Inferior parietal cortex (tissue), 1 donor: ENCODE measurements at regions not wholly inside any gene's neighbourhood (a gene's known extent, or its start where the extent isn't known, plus 50 kb on each side); places are given as distances from the start of the nearest gene placed in this dataset.
"Not testable (repeated sequence)": the region's sequence is repeated elsewhere in the genome, so short reads cannot be mapped to it uniquely, and the experiment has no call there.

ENCODE experiments used
- DNase-seq: peaks from one replicate; pipeline ENCODE4 v3.0.0-alpha.2; 2016; ENCODE audit errors: extremely low spot score

DNA sequence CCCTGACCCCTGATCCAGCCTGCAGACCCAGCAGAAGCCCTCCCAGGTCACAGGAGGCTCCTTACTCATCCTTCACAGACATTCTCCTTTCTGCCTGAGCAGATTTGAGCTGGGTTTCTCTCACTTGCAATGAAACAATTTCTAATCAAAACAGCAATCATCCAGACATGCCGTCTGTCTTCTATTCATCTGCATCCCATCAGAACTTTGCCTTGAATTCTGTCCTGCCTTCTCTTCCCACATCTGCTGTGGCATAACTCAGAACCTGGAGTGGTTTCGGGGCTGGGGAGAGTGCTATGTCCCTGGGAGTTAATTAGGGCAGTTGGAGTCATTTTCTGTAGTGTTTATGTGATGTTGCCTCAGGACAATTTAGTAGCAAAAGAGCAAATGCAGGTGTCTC is 278.6 kb downstream of the CBLN1 start:
- no peak for DNase-seq

DNA sequence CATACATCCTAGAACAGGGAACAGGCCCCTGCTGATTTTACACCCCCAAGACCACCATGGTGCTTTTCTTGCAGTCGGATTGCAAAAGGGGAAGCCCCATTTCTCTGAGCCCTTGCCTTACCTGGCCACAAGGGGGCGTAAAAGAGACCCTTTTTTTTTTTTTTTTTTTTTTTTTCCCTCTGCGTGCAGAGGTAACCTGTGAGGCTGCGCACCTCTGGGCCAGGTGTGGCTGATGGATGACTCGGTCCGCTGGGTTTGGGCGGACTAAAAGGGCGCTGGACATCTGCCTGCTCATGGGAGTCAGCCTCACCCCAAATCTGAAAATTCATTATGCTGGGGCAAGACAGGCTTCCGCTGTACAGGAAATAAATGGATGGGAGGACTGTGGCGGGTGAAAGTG is 281.0 kb downstream of the CBLN1 start:
- DNase-seq = no peak

DNA sequence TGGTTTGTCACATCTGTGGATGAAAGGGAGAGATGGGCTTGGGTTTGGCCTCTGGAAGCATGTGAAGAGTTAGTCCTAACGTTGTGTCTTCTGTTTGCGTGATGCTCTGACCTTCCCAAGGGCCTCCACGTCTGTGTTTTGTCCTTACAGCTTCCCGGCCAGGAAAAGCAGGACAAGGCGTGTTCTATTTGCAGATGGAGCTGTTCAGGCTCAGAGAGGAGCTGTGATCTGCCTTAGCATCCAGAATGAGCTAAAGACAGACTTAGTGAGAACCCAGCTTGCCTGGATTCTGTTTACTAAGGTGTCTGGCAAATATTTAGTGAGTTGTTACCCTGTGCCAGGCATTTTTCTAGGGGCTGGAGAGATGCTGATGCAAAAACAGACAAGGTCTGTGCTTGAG is 282.1 kb downstream of the CBLN1 start:
- no peak for DNase-seq

DNA sequence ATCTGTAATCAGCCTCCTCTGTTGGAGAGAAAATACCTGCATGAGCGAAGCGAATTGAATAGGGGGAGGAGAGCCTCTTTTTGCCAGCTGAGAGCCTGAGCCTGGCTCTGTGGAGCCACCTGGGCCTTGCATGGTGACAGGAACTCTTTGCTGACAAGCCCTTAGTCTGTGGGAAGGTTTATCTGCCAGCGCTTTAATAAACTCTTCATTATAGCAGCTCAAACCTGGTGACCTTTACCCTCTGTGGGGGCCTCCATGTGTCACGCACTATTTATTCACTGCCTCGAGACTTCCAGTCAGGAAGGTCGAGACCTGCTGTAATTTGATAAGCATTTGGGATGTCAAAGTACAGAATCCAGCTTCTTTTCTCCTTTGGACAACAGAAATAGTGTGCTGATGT is 282.6 kb downstream of the CBLN1 start:
- DNase-seq = no peak

DNA sequence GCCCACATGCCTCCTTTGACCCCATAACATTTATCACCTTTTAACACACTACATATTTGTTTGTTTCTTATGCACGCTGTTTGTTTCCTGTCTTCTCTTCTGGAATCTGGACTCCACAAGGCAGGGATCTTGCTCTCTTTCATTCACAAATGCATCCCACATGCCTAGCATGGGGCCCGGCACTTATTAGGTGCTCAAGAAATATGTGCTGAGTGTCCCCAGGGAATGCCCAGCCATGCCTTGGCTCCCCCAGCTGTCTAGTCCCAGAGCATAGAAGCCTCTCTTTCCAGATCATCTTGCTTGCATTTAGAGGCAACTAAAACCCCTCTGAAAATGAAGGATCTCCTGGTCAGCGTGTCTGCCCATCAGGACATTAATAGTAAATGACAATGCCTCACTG is 283.7 kb downstream of the CBLN1 start:
- no peak for DNase-seq

DNA sequence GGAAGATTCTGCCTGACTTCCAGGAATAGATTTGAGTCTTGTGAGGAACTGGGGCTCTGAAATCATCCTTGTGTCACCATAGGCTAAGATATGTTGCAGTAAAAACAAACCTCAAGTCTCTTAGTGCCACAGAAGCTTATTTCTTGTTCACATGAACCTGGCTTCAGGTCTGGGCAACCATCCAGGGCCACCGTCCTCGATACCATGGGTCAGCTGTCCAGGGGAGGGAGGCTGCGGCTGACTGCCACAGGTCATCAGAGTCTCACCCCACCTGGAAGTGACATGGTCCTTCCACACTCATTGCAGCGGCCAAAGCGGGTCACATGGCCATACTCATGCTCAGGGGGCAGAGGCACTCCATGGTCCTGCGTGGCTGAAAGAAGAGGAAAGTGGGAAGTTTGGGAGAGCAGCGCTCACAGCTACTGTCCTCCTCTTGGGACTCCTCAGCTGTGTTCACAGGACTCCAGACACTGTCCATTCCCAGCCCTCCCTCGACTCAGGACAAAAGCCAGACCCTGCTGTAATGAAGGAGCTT is 284.5 kb downstream of the CBLN1 start:
- no peak for DNase-seq

DNA sequence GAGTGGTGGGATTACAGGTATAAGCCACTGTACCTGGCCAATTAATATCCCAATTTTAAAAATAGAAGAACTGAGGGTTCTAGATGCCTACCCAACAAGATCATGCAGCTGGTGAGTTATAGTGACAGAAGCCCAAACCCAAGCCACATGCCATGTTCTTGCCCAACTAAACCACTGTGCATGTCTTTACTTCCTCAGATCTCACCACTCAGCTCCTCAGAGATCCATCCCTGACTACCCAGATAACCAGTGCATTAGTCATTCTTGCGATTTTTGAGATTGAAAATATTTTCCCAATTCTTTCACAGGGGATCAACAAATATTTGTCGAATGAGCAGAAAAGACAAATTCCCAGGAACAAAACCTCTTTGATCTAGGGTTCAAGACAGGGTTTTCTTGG is 303.1 kb downstream of the CBLN1 start:
- DNase-seq = no peak

DNA sequence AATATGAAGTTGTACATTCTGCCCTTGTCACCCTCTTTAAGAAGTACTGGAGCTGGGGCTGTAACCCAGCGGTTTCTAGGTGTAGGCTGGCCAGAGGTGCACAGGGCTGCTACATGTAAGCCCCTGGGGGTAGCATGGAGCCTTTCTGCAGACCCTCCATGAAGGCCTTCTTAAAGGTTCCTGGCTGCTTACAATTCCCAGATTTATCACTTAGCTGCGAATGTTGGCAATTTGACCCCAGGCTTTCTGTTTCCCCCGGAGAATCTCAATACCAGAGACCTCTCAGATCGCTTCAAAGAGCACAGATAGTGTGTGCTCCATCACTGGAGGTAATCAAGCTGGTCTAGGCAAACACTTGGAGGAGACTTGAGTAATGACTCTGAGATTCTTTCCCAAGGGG is 309.4 kb downstream of the CBLN1 start:
- DNase-seq = no peak

DNA sequence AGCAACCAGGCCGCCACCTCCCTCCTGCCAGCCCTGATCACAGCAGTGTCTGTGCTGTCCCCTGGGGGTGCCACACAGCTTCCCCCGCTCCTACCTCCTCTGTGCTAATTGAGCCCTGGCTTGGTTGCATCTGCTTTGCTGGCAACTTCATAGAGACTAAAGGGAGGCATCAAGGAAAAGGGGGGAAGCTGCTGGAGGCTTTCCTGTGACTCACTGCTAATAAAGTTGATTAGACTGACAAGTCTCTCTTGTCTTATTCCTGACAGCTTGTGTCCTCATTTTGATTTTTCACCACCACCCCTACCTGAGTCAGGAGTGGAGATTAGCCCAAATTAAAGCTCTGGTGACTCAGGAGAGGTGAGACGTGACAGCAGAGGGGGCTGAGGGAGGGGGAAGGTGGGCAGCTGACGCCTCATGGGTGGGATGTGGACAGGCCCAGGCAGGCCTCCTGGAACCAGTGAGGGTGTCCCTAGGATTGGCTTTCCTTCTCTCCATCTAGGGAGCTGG is 310.0 kb downstream of the CBLN1 start:
- no peak for DNase-seq

DNA sequence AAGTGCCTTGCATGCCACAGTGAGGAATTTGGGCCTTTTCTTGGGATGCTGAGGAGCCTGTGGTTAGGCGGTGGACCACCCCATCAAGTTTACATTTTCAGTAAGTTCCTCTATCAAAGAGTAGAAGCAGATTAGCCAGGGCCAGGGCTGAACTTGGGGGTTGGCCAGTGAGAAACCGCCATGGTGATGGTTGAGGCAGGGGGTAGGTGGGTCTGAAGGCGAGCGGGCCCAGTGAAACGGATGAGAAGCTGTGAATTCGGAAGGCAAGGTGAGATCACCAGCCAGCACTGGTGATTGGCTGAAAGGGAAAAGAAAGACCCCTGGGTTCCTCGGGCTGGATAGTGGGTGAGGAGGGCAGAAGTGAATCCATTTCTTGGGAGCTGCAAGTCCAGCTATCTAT is 311.4 kb downstream of the CBLN1 start:
- no peak for DNase-seq

DNA sequence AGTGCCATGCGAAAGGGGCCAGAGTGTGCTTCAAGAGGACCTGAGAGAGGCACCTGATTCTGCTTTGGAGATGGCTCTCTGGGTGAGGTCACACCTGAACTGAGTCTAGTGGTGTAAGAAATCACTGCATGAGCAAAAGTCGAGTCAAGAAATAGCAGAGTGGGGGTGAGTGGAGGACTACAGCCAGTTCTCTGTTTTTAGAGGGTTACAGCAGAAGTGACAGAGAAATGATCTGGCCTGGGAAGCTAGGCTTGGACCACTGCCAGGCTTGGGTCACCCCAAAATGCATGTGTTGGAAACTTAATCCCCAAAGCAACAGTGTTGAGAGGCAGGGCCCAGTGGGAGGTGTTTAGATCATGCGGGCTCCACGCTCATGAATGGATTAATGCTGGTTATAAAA is 312.0 kb downstream of the CBLN1 start:
- no peak for DNase-seq

DNA sequence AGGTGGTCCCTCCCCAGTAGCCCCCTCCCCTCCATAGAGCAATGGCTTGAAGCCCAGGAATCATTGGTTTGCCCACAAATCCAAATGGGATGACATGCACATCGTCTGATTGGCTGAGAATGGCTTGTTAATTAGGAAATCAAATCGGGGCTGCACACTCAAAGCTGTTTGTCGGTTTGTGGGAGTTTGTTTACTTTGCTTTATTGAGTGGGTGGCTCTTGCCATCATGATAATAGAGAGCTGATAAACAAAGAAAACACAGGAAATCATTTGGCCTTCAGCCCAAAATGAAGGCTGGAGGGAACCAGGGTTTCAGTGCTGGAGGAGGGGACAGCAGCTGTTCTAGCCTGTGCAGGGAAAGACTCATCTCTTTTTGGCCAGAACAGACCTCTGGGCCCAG is 316.3 kb downstream of the CBLN1 start:
- no peak for DNase-seq

DNA sequence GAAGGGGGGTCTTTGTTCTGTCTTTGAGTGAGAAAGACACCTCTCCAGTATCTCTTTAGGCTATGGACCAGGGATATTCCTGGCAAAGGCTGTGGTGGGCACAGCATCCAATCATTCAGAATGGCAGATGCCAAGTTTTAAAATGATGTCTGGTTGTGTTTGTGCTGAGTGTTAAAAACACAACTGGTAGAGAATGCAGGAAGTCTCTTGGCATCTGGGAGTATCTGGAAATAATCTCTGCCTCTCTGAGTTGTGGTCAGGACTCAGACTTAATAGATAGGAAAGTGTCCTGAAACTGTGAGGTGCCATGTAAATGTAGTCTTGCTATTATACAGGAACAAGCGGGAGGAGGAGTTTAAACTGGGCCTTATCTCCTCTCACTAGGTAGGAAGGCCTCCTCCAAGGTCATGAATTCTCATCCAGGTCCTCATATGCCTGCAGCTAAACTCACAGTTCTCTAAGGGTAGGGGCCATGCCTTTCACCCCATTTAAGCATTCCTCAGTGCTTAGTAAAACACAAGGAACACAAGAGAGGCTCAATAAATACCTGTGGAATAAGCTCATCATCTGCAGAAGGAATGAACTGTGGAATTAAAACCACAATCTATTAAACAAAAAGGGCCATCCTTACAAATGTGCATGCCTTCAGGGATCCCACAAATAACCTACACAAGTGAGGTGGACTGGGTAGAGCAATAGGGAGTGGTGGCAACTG is 317.6 kb downstream of the CBLN1 start:
- DNase-seq = no peak

DNA sequence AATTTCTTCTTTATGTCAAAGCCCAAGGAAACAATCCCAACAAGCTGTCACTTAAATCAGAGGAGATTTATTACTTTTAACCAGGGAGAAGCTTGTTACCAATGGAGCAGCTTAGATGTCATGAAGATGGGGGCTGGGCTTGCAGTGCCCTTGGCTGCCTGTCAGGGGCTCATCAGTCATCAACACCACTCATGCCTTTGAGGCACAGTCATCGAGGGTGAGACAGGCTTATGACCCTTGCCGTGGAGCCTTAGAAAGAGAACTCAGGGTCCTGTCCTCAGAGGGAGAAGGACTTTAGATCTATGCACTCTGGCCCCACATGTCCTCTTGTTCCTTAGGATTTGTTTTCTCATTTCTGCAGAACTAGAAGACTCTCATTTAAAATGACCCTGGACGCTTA is 318.3 kb downstream of the CBLN1 start:
- no peak for DNase-seq

DNA sequence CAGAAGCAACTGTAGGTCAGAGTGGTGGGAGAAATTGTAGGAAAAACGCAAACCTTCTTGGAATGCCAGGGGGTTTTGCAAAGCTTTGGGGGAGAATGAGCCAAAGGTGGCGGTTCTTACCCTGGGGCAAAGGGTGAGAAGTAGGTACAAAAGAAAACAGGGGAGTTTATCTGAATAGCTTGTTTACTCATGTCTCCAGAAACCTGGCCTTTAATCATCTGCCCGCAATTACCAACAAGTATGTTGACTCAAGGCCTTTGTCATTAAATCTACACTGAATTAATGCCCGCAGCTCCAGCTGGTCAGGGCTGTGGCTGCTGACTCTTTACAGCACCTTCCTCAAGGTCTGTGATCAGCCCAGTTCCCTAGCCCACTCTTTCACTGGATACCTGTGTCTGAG is 320.1 kb downstream of the CBLN1 start:
- DNase-seq = no peak

DNA sequence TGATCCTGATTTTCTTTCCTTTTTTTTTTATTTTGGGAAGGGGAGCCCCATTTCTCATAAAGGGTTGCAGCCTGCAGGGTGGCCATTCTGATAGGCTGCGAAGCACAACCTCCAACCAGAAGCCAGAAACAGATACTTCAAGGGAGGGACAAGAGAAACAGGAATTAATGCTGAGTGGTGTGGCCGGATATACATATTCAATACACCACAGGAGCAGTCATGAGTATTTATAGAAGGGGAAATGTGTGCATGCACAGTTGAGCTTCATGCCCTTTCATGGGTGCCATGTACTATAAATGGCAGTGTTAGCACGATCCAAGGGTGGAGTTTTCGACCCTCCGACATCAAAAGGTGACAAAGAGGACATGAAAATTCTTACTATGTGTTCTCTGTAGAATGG is 320.8 kb downstream of the CBLN1 start:
- DNase-seq = no peak

DNA sequence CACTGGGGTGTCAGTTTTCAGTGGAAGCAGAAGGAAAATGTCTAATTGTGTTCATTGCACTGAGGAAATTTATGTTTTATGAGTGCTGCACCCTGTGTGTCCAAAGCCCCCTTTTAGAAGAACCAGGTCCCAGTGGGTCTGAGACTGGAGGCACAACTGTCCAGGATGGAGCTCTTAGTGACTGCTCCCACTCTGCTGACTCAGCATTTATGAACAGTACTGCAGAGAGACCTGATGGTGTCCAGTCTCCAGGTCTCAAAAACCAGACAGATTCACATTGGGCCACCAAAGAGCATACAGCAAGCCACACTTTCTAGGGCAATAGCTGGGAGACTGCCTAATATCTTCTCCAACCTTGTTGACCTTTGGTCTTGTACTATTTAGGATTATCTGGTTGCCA is 321.9 kb downstream of the CBLN1 start:
- DNase-seq = no peak

DNA sequence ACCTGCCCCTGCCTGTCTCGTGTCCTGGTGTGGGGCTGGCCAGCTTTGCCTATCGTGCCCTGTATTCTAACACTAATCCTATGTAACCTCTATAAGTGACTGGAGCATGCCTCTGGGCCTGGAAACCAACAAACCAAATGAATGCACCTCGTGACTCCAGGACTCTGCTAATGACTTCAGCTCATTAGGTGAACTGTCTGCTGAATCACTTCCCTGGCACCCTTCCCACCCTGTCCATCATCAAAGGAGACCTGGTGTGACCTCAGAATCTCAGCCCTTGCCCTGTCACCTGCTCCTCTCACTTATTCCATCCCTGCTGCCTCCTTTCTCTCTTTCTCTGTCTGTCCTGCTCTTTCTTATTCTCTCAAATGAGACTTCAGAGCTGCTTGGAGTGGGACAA is 322.4 kb downstream of the CBLN1 start:
- DNase-seq = no peak

DNA sequence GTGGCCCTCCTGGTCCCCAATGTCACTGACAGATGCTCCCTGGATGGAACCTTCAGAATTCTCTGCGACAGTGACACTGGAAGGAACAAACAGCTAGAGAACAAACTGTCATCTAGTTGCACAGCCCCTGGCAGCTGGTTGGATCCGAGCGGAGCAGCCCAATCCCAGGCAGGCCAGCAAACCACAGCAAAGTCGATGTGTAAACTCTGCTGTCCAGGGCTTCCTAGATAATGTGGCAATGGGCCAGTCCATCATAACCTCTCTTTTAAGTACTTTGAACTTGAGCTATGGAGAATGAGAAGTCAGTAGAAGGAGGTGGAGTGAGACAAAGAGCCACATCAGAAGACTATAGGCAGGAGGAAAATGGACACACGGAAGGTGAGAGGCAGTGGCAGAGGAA is 323.0 kb downstream of the CBLN1 start:
- DNase-seq = no peak

DNA sequence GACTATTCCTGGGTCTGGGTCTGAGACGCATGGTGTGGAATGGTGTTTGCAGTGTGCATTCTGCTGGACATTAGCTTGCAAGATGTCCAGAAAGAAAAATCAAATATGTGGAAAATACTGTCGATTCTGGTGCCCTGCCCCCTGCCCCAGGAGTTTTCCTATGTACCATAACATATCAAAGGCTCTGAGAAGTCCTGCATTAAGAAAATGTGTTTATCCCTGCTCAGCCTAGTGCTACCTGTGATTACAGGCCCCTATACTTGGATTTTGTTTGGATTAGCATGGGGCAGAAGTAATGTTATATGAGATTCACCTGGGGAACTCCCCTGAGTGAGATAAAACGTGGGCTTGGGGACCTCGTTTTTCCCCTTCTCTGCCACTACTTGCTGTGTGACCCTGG is 325.0 kb downstream of the CBLN1 start:
- no peak for DNase-seq

DNA sequence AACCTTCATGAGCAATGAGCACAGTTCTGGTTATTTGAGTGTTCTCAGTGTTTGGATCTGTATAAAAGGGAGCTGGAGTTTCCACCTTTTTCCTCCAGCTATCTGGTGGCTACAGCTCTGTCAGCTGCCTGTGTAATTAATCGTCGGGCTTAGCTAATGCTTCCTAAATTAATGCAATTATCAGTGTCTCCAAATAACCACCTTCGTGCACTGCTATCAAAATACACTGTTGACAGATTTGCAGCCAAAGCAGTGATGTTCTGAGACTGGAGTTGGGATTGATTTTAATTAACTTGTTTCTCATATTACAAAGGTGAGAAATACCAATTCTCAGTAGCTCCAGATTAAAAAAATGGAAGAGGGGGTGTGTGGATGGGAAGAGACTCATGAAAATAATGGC is 325.8 kb downstream of the CBLN1 start:
- no peak for DNase-seq

DNA sequence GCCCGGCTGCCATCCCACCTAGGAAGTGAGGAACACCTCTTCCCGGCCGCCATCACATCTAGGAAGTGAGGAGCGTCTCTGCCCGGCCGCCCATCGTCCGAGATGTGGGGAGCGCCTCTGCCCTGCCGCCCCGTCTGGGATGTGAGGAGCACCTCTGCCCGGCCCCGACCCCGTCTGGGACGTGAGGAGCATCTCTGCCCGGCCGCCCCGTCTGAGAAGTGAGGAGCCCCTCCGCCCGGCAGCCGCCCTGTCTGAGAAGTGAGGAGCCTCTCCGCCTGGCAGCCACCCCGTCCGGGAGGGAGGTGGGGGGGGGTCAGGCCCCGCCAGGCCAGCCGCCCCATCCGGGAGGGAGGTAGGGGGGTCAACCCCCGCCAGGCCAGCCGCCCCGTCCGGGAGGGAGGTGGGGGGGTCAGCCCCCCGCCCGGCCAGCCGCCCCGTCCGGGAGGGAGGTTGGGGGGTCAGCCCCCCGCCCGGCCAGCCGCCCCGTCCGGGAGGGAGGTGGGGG is 330.0 kb downstream of the CBLN1 start:
- not testable (repeated sequence) for DNase-seq

DNA sequence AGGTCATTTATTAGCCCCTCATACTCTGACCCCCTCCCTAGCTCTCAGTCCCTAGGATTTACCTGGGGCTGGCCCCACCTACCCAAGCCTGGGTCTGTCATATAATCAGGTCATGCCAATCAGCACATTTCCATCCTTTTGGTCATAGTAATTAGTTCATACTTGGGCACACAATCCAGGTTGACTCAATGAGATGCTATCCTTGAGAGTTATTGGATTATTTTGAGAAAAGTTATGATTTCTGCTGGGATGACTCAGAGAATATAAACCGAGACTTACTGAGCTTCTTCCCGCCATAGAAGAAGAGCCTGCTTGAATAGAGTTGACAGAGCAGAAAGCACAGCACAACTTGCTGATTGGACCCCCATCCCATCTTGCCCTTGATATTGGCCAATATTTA is 331.5 kb downstream of the CBLN1 start:
- no peak for DNase-seq

DNA sequence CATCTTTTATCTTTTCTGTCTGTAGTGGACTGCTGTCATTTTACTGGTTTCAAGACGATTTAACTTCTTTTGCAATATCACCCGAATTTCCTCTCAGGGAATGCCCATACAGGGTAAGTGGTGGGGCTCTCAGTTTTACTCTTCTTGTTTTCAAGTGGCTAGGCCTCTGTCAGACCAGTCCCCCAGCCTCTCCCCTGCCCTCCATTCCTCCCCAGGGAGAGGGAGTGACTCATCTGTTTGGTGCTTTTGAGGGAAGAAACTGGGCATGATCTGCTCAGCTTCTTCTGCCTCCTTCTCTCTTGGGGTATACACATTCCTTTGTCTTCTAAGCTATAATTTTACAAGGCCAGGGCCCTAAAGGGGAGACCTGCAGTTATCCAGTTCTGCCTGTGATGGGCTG is 332.0 kb downstream of the CBLN1 start:
- no peak for DNase-seq
